NCI-H128 (cell line): ENCODE measurements at regions not wholly inside any gene's neighbourhood (a gene's known extent, or its start where the extent isn't known, plus 50 kb on each side); places are given as distances from the start of the nearest gene placed in this dataset.
"Not testable (repeated sequence)": the region's sequence is repeated elsewhere in the genome, so short reads cannot be mapped to it uniquely, and the experiment has no call there.

ENCODE experiments used
- DNase-seq: peaks from one replicate; lab custom pipeline; 2025; ENCODE audit not compliant: unreplicated experiment; lab: John Stamatoyannopoulos, UW

GRCh38 chr2:8142461-8142860 lies 539.4 kb upstream of the ID2 start:
- no peak for DNase-seq

- DNase-seq, result no peak
These were observed 537.7 kb upstream of the ID2 start for GRCh38 chr2:8144131-8144631.

- no peak for DNase-seq
These were observed 537.1 kb upstream of the ID2 start for GRCh38 chr2:8144785-8145184.

GRCh38 chr2:8145375-8145774 lies 536.5 kb upstream of the ID2 start:
- not testable (repeated sequence) for DNase-seq

- DNase-seq, result peak; percentile 34
These were observed 535.5 kb upstream of the ID2 start for GRCh38 chr2:8146132-8147005.

GRCh38 chr2:8148260-8149006 lies 533.4 kb upstream of the ID2 start:
- DNase-seq, result no peak

GRCh38 chr2:8149007-8149405 lies 532.9 kb upstream of the ID2 start:
- no peak for DNase-seq

GRCh38 chr2:8149985-8150539 lies 531.8 kb upstream of the ID2 start:
- no peak for DNase-seq

- DNase-seq, result no peak
These were observed 530.0 kb upstream of the ID2 start for GRCh38 chr2:8151888-8152287.

GRCh38 chr2:8152392-8153257 lies 529.2 kb upstream of the ID2 start:
- no peak for DNase-seq

- DNase-seq, result no peak
These were observed 528.6 kb upstream of the ID2 start for GRCh38 chr2:8153258-8153718.

GRCh38 chr2:8154270-8154669 lies 527.6 kb upstream of the ID2 start:
- no peak for DNase-seq

- no peak for DNase-seq
These were observed 526.9 kb upstream of the ID2 start for GRCh38 chr2:8154936-8155335.

GRCh38 chr2:8157621-8158430 lies 524.0 kb upstream of the ID2 start:
- no peak for DNase-seq

GRCh38 chr2:8158711-8159110 lies 523.1 kb upstream of the ID2 start:
- no peak for DNase-seq

GRCh38 chr2:8159211-8159965 lies 522.5 kb upstream of the ID2 start:
- DNase-seq, result no peak

- no peak for DNase-seq
These were observed 521.8 kb upstream of the ID2 start for GRCh38 chr2:8159966-8160603.

GRCh38 chr2:8160959-8161358 lies 520.9 kb upstream of the ID2 start:
- DNase-seq, result no peak

- DNase-seq, result no peak
These were observed 519.3 kb upstream of the ID2 start for GRCh38 chr2:8162552-8162951.
